GM12878 (cell line): ENCODE measurements at regions not wholly inside any gene's neighbourhood (a gene's known extent, or its start where the extent isn't known, plus 50 kb on each side); places are given as distances from the start of the nearest gene placed in this dataset.

ENCODE experiments used
- ASH2L ChIP-seq: fragments of 300-600, 200-600 bp; sonication (generic); IDR thresholded peaks from 2 replicates; pipeline ENCODE4 v1.6.1; 2017; ENCODE audit warnings: low read depth, mild to moderate bottlenecking, borderline replicate concordance
- ATF3 ChIP-seq: IDR thresholded peaks from 2 replicates; pipeline ENCODE4 v1.6.1; 2011; ENCODE audit warnings: low read depth, mild to moderate bottlenecking, low read length, moderate library complexity, borderline replicate concordance; ENCODE audit errors: extremely low read depth
- BHLHE40 ChIP-seq, 2 experiments: fragments of 450-650 bp in 1 of 2; IDR thresholded peaks; 2 replicates each; pipeline ENCODE4 v1.6.1; 2011 to 2017; ENCODE audit warnings: low read depth in 2 of 2, borderline replicate concordance in 1 of 2, improper control_type of control experiment in 1 of 2, low read length in 1 of 2, mild to moderate bottlenecking in 1 of 2
- CUX1 ChIP-seq: IDR thresholded peaks from 2 replicates; pipeline ENCODE4 v1.6.1; 2012; ENCODE audit warnings: improper control_type of control experiment, low read depth, low read length; ENCODE audit not compliant: insufficient replicate concordance
- EGR1 ChIP-seq, 2 experiments: IDR thresholded peaks; 1 replicate in 1 of 2; 2 replicates in 1 of 2; pipeline ENCODE4 v1.6.1; 2011 to 2012; ENCODE audit warnings: low read depth in 2 of 2, low read length in 2 of 2, borderline replicate concordance in 1 of 2, mild to moderate bottlenecking in 1 of 2, moderate library complexity in 1 of 2
- EP300 ChIP-seq, 2 experiments: fragments of 150-350 bp in 1 of 2; IDR thresholded peaks; 2 replicates each; pipeline ENCODE4 v1.6.1; 2011 to 2012; ENCODE audit warnings: low read depth in 2 of 2, low read length in 2 of 2, borderline replicate concordance in 1 of 2, improper control_type of control experiment in 1 of 2, inconsistent platforms in 1 of 2; ENCODE audit not compliant: control insufficient read depth in 1 of 2
- ETV6 ChIP-seq, 2 experiments: fragments of 450-650 bp in 1 of 2; IDR thresholded peaks in 1 of 2; conservative IDR thresholded peaks in 1 of 2; 2 replicates each; pipeline ENCODE4 v1.6.1; 2014; ENCODE audit warnings: antibody characterized with exemption in 1 of 2, borderline replicate concordance in 1 of 2, low read depth in 1 of 2, mild to moderate bottlenecking in 1 of 2, moderate library complexity in 1 of 2
- EZH2 ChIP-seq: IDR thresholded peaks from 2 replicates; pipeline ENCODE4 v1.6.1; 2012; ENCODE audit warnings: low read depth, mild to moderate bottlenecking, control low read depth, inconsistent platforms, low read length, borderline replicate concordance; ENCODE audit not compliant: control insufficient read depth
- IRF4 ChIP-seq: IDR thresholded peaks from 2 replicates; pipeline ENCODE4 v1.6.1; 2011; ENCODE audit warnings: low read depth, low read length
- MTA2 ChIP-seq: fragments of 450-650 bp; IDR thresholded peaks from 2 replicates; pipeline ENCODE4 v1.6.1; 2016; ENCODE audit warnings: low read depth, mild to moderate bottlenecking, moderate library complexity
- NFYA ChIP-seq: IDR thresholded peaks from 2 replicates; pipeline ENCODE4 v1.6.1; 2011; ENCODE audit warnings: low read depth, mild to moderate bottlenecking, low read length, improper control_type of control experiment, borderline replicate concordance
- PAX5 ChIP-seq: IDR thresholded peaks from 2 replicates; pipeline ENCODE4 v1.6.1; 2011; ENCODE audit warnings: low read depth, low read length, borderline replicate concordance
- PKNOX1 ChIP-seq: fragments of 450-650 bp; IDR thresholded peaks from 2 replicates; pipeline ENCODE4 v1.6.1; 2016; ENCODE audit warnings: mild to moderate bottlenecking
- RCOR1 ChIP-seq: conservative IDR thresholded peaks from 2 replicates; pipeline ENCODE4 v1.6.1; 2012; ENCODE audit warnings: low read depth, low read length, improper control_type of control experiment
- SMAD1 ChIP-seq: fragments of 450-650 bp; IDR thresholded peaks from 2 replicates; pipeline ENCODE4 v1.6.1; 2018; ENCODE audit warnings: mild to moderate bottlenecking, low read depth; ENCODE audit not compliant: partially characterized antibody
- SP1 ChIP-seq: IDR thresholded peaks from one replicate; pipeline ENCODE4 v1.6.1; 2011; ENCODE audit warnings: low read depth, low read length
- TCF12 ChIP-seq: IDR thresholded peaks from 2 replicates; pipeline ENCODE4 v1.6.1; 2011; ENCODE audit warnings: low read depth, mild to moderate bottlenecking, low read length
- USF2 ChIP-seq: IDR thresholded peaks from 2 replicates; pipeline ENCODE4 v1.6.1; 2011; ENCODE audit warnings: low read depth, low read length, improper control_type of control experiment, borderline replicate concordance
- ZNF24 ChIP-seq: fragments of 450-650 bp; IDR thresholded peaks from 2 replicates; pipeline ENCODE4 v1.6.1; 2017; ENCODE audit warnings: antibody characterized with exemption, mild to moderate bottlenecking
- ZNF274 ChIP-seq: IDR thresholded peaks from one replicate; pipeline ENCODE4 v1.8.0; 2011; ENCODE audit not compliant: insufficient read length, insufficient read depth
- ZNF622 ChIP-seq: fragments of 450-650 bp; IDR thresholded peaks from 2 replicates; pipeline ENCODE4 v1.6.1; 2017; ENCODE audit warnings: mild to moderate bottlenecking, inconsistent platforms

- TF ChIP-seq ETV6 (conservative IDR thresholded peaks at IDR 0.05 in 1 of 2, IDR thresholded peaks at IDR 0.05 in 1 of 2; ENCODE audit: borderline replicate concordance in 1 of 2, low read depth in 1 of 2) = peak in 1 of 2 experiments; percentile 82; a peak in 2 of 4 replicates
- TF ChIP-seq IRF4 = peak; percentile 99
- TF ChIP-seq ZNF24 = peak; percentile 82
- TF ChIP-seq RCOR1 = 0 out of 2 replicates have a peak, but pooled peaks have one; percentile 20
- no peak for TF ChIP-seq NFYA
- peak; percentile 94 to 95; a peak in 3 of 4 replicates for TF ChIP-seq EP300 (IDR thresholded peaks at IDR 0.05; ENCODE audit: borderline replicate concordance in 1 of 2, control insufficient read depth in 1 of 2, low read depth in 2 of 2, low read length in 2 of 2)
- TF ChIP-seq PKNOX1 = no peak; the same call in none of the 2 replicates
- TF ChIP-seq BHLHE40 (IDR thresholded peaks at IDR 0.05; ENCODE audit: borderline replicate concordance in 1 of 2, low read depth in 2 of 2, low read length in 1 of 2) = peak; percentile 43 to 47; a peak in 2 of 4 replicates
- TF ChIP-seq USF2 = no peak
- peak; percentile 75 for TF ChIP-seq SP1
- no peak for TF ChIP-seq ATF3
- peak in 1 of 2 experiments; percentile 85; a peak in 1 of 3 replicates for TF ChIP-seq EGR1 (IDR thresholded peaks at IDR 0.05; ENCODE audit: borderline replicate concordance in 1 of 2, low read depth in 2 of 2, low read length in 2 of 2)
- TF ChIP-seq ZNF274 = no peak
- TF ChIP-seq MTA2 = peak; percentile 91
- no peak for TF ChIP-seq SMAD1
- TF ChIP-seq EZH2 = no peak
- peak; percentile 77; the same call in 1 of the 2 replicates for TF ChIP-seq TCF12
- TF ChIP-seq ASH2L = no peak
- peak; percentile 78 for TF ChIP-seq CUX1
- TF ChIP-seq ZNF622 = no peak
- peak; percentile 70 for TF ChIP-seq PAX5
Measured at GRCh38 chr9:1879501-1879900, 135.6 kb upstream of the SMARCA2 start (continued).
